ENCODE measurements at regions not wholly inside any gene's neighbourhood (a gene's known extent, or its start where the extent isn't known, plus 50 kb on each side); places are given as distances from the start of the nearest gene placed in this dataset.

DNA sequence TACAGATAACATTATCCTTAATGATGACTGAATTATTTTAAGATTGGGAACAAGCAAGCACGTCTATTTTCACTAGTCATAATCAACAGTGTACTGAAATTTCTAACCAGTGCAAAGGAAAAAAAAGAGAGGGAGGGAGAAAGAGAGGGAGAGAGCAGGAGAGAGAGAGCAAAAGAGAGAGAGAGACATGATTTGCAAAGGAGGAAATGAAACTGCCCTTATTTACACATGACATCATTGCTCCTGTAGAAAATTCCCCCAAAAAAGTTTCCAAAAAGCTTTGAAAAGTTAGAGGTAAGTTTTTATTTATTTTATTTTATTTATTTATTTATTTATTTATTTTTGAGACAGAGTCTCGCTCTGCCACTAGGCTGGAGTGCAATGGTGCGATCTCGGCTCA, 355.3 kb upstream of the CELF4 start:
- Histone ChIP-seq H3K4me1 (no peaks in the 10 kb centered on the region), H3K36me3 (no peaks in the 10 kb centered on the region), H3K27ac (no peak overlapping the region), H4K20me1 (ENCODE audit: low read depth) (no peaks in the 10 kb centered on the region), H3K9me3 (ENCODE audit: low read depth) (no peaks in the 10 kb centered on the region), H3K4me3 (no peak overlapping the region), H2AFZ (replicated peaks) (no peak overlapping the region), H3F3A (ENCODE audit: low read depth) (no peaks in the 10 kb centered on the region), H3K79me2 (ENCODE audit: low read depth) (no peaks in the 10 kb centered on the region), H3K4me2 (no peak overlapping the region), H3K9ac (no peak overlapping the region), H3K27me3 (no peaks in the 10 kb centered on the region)
- Mint-ChIP-seq H3K4me1 (no peaks in the 10 kb centered on the region), H3K9me3 (no peaks in the 10 kb centered on the region), H3K4me3 (no peak overlapping the region), H3K27me3 (ENCODE audit: insufficient read depth, low read depth) (no peaks in the 10 kb centered on the region), H3K27ac (no peak overlapping the region), H3K36me3 (no peaks in the 10 kb centered on the region)
- TF ChIP-seq EZH2 (IDR thresholded peaks at IDR 0.05) (no peak), EZH2phosphoT487 (IDR thresholded peaks at IDR 0.05) (no peak)
- TF ChIP-seq, protein P1, sequence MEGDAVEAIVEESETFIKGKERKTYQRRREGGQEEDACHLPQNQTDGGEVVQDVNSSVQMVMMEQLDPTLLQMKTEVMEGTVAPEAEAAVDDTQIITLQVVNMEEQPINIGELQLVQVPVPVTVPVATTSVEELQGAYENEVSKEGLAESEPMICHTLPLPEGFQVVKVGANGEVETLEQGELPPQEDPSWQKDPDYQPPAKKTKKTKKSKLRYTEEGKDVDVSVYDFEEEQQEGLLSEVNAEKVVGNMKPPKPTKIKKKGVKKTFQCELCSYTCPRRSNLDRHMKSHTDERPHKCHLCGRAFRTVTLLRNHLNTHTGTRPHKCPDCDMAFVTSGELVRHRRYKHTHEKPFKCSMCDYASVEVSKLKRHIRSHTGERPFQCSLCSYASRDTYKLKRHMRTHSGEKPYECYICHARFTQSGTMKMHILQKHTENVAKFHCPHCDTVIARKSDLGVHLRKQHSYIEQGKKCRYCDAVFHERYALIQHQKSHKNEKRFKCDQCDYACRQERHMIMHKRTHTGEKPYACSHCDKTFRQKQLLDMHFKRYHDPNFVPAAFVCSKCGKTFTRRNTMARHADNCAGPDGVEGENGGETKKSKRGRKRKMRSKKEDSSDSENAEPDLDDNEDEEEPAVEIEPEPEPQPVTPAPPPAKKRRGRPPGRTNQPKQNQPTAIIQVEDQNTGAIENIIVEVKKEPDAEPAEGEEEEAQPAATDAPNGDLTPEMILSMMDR (IDR thresholded peaks at IDR 0.05): no peak
- DNase-seq (ENCODE audit: low spot score): no peak

DNA sequence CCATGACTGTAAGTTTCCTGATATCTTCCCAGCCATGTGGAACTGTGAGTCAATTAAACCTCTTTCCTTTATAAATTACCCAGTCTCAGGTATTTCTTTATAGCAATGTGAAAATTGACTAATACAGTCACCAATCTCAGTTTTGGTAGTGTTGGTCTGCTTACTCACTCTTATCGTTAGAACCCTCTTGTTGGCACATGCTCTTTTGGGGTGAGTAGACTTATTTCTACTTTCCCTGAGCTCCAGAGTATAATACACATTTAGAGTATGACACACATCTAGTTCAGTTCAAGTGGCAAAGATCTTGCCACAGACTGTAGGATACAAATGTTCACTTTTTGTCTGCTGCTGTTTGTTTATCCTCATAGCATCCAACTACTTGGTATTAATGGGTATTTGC, 347.5 kb upstream of the CELF4 start:
- Histone ChIP-seq H2AFZ (replicated peaks) (no peak overlapping the region), H3K9ac (no peak overlapping the region), H3K27ac (no peak overlapping the region), H4K20me1 (ENCODE audit: low read depth) (no peaks in the 10 kb centered on the region), H3K4me2 (no peak overlapping the region), H3F3A (ENCODE audit: low read depth) (no peaks in the 10 kb centered on the region), H3K4me3 (no peak overlapping the region), H3K4me1 (peaks cover 4% of the 10 kb centered on the region), H3K36me3 (no peaks in the 10 kb centered on the region), H3K9me3 (ENCODE audit: low read depth) (no peaks in the 10 kb centered on the region), H3K27me3 (no peaks in the 10 kb centered on the region), H3K79me2 (ENCODE audit: low read depth) (no peaks in the 10 kb centered on the region)
- no peak overlapping the region for H3K4me3 Mint-ChIP-seq
- no peaks in the 10 kb centered on the region for H3K4me1 Mint-ChIP-seq
- TF ChIP-seq EZH2 (IDR thresholded peaks at IDR 0.05) (no peak), EZH2phosphoT487 (IDR thresholded peaks at IDR 0.05) (no peak)
- TF ChIP-seq, protein P1 (IDR thresholded peaks at IDR 0.05): no peak
- no peaks in the 10 kb centered on the region for H3K36me3 Mint-ChIP-seq
- no peak overlapping the region for H3K27ac Mint-ChIP-seq
- H3K9me3 Mint-ChIP-seq: no peaks in the 10 kb centered on the region
- peaks cover 2% of the 10 kb centered on the region for H3K27me3 Mint-ChIP-seq (ENCODE audit: insufficient read depth, low read depth)
- no peak for DNase-seq (ENCODE audit: low spot score)

DNA sequence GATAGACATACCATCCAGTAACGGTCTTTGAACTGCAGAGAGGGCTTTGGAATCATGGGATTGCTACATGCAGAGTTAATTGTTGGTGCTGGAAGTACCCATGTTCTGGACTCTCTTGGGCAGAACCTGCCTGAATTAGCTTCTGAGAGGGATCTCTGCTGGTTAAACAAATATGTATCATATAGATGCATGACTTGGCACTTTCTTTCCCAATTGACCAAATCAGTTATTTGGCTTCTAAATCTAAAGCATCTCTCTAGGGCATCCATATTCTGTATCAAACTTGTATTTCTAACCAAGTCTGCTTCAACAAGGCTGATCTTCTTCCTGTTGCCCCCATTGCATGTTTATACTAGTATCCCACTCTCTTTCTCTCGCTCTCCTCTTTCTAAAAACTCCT, 336.7 kb upstream of the CELF4 start:
- Histone ChIP-seq H3K27ac (no peak overlapping the region), H3K4me3 (no peak overlapping the region), H3K79me2 (ENCODE audit: low read depth) (no peaks in the 10 kb centered on the region), H3K27me3 (no peaks in the 10 kb centered on the region), H3K9ac (no peak overlapping the region), H3F3A (ENCODE audit: low read depth) (no peaks in the 10 kb centered on the region), H2AFZ (replicated peaks) (no peak overlapping the region), H3K36me3 (no peaks in the 10 kb centered on the region), H3K9me3 (ENCODE audit: low read depth) (no peaks in the 10 kb centered on the region), H3K4me2 (no peak overlapping the region), H4K20me1 (ENCODE audit: low read depth) (no peaks in the 10 kb centered on the region), H3K4me1 (no peaks in the 10 kb centered on the region)
- Mint-ChIP-seq H3K27me3 (ENCODE audit: insufficient read depth, low read depth) (no peaks in the 10 kb centered on the region), H3K27ac (no peak overlapping the region), H3K36me3 (no peaks in the 10 kb centered on the region), H3K9me3 (no peaks in the 10 kb centered on the region), H3K4me3 (no peak overlapping the region), H3K4me1 (no peaks in the 10 kb centered on the region)
- no peak for DNase-seq (ENCODE audit: low spot score)
- TF ChIP-seq EZH2 (IDR thresholded peaks at IDR 0.05) (no peak), EZH2phosphoT487 (IDR thresholded peaks at IDR 0.05) (no peak)
- TF ChIP-seq, protein P1 (IDR thresholded peaks at IDR 0.05): no peak

DNA sequence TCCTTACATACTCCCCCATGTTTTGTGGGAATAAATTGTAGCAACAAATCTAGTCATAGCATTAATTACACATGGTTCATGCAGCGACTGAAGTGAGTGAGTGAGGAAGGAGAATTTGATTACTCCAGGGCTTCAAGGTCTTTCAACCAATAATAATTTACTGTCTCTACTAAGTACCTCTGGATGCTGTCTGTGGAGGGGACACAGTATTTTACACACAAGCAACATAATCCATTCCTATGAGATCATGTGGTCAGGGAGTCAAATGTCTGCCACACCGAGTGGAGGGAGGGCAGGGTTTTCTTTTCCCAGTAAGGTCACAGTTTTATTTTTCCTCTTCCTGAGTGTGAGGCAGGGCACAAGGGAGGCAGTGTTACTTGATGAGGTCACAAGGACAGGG, 334.7 kb upstream of the CELF4 start:
- no peak overlapping the region for H3K27ac Mint-ChIP-seq
- no peak overlapping the region for H3K4me3 Mint-ChIP-seq

More for the DNA sequence above, 334.7 kb upstream of the CELF4 start:
- Histone ChIP-seq H3K27ac (no peak overlapping the region), H3K4me3 (no peak overlapping the region), H3K4me2 (no peak overlapping the region), H2AFZ (replicated peaks) (no peak overlapping the region), H3K36me3 (no peaks in the 10 kb centered on the region), H3K9me3 (ENCODE audit: low read depth) (no peaks in the 10 kb centered on the region), H3K4me1 (no peaks in the 10 kb centered on the region), H3K27me3 (no peaks in the 10 kb centered on the region), H3K9ac (no peak overlapping the region), H3K79me2 (ENCODE audit: low read depth) (no peaks in the 10 kb centered on the region), H3F3A (ENCODE audit: low read depth) (no peaks in the 10 kb centered on the region), H4K20me1 (ENCODE audit: low read depth) (no peaks in the 10 kb centered on the region)
- Mint-ChIP-seq H3K36me3 (no peaks in the 10 kb centered on the region), H3K4me1 (no peaks in the 10 kb centered on the region), H3K9me3 (no peaks in the 10 kb centered on the region), H3K27me3 (ENCODE audit: insufficient read depth, low read depth) (no peaks in the 10 kb centered on the region)
- DNase-seq (ENCODE audit: low spot score): no peak
- TF ChIP-seq EZH2 (IDR thresholded peaks at IDR 0.05) (no peak), EZH2phosphoT487 (IDR thresholded peaks at IDR 0.05) (no peak)
- TF ChIP-seq, protein P1 (IDR thresholded peaks at IDR 0.05): no peak
